B cell (primary cell): ENCODE measurements at regions not wholly inside any gene's neighbourhood (a gene's known extent, or its start where the extent isn't known, plus 50 kb on each side); places are given as distances from the start of the nearest gene placed in this dataset.

Experiments
- ATAC-seq: fragments of 200-7000 bp; cut with Tn5 transposase; one replicate; pipeline ENCODE4 v1.10.0; 2021; ENCODE audit warnings: low read depth, mild to moderate bottlenecking, moderate number of reproducible peaks, moderate library complexity
- CTCF ChIA-PET: fragments of 350-600 bp; sonication (Branson Sonifier 250); formaldehyde crosslinking; loops from one replicate; lab custom pipeline; 2021; ENCODE audit warnings: antibody characterized with exemption, inconsistent platforms; lab: Charles Lee
- POLR2A ChIA-PET: fragments of 350-600 bp; sonication (Branson Sonifier 250); formaldehyde crosslinking; loops from one replicate; lab custom pipeline; 2021; ENCODE audit warnings: antibody characterized with exemption; lab: Charles Lee
- DNase-seq: peaks from one replicate; pipeline ENCODE4 v3.0.0; 2013
- H2AFZ ChIP-seq: 2 replicates; pipeline ENCODE4 v1.6.1; 2012; ENCODE audit warnings: mild to moderate bottlenecking, low read depth, low read length; ENCODE audit not compliant: insufficient read depth, poor library complexity, severe bottlenecking
- H3K27ac ChIP-seq, 2 donors: 1 replicate in 1 of 2; 2 replicates in 1 of 2; pipeline ENCODE4 v1.5.1; 2012 to 2013; ENCODE audit warnings: low read length in 2 of 2, mild to moderate bottlenecking in 2 of 2, moderate library complexity in 1 of 2
- H3K27me3 ChIP-seq, 4 experiments: fragments of 200-600 bp in 1 of 4; sonication (generic) in 1 of 4; replicated peaks in 1 of 4; 1 replicate in 2 of 4; 2 replicates in 2 of 4; pipeline versions ENCODE4 v1.6.1 to v1.7.0; 2013 to 2016; ENCODE audit warnings: low read length in 3 of 4, mild to moderate bottlenecking in 2 of 4, mixed read lengths in 1 of 4, moderate library complexity in 1 of 4; ENCODE audit not compliant: insufficient read depth in 4 of 4, control insufficient read depth in 3 of 4; ENCODE audit errors: control extremely low read depth in 1 of 4
- H3K36me3 ChIP-seq, 2 experiments: replicated peaks in 1 of 2; 1 replicate in 1 of 2; 2 replicates in 1 of 2; pipeline versions ENCODE4 v1.6.1 to v1.7.1; 2013; ENCODE audit warnings: low read length in 1 of 2; ENCODE audit not compliant: insufficient read depth in 2 of 2, control insufficient read depth in 1 of 2; ENCODE audit errors: control extremely low read depth in 1 of 2, extremely low read depth in 1 of 2
- H3K4me1 ChIP-seq, 2 donors: fragments of 200-600 bp in 1 of 2; sonication (generic) in 1 of 2; 1 replicate in 1 of 2; 2 replicates in 1 of 2; pipeline versions ENCODE4 v1.5.1 to v1.6.1; 2013 to 2017; ENCODE audit warnings: low read length in 2 of 2; ENCODE audit not compliant: control insufficient read depth in 2 of 2, insufficient read depth in 2 of 2
- H3K4me2 ChIP-seq: replicated peaks from 2 replicates; pipeline ENCODE3; 2012; ENCODE audit warnings: mild to moderate bottlenecking, low read depth, low read length; ENCODE audit not compliant: poor library complexity, severe bottlenecking
- H3K4me3 ChIP-seq, 5 experiments: fragments of 200-600 bp in 1 of 5; sonication (generic) in 1 of 5; 1 replicate in 3 of 5; 2 replicates in 2 of 5; pipeline versions ENCODE4 v1.5.1 to v1.7.0; 2011 to 2016; ENCODE audit warnings: low read length in 4 of 5, mild to moderate bottlenecking in 4 of 5, low read depth in 2 of 5, control low read depth in 1 of 5, moderate library complexity in 1 of 5; ENCODE audit not compliant: insufficient read depth in 1 of 5; ENCODE audit errors: control extremely low read depth in 1 of 5, extremely low read depth in 1 of 5
- H3K79me2 ChIP-seq: fragments of 200-600 bp; sonication (generic); one replicate; pipeline ENCODE4 v1.6.0; 2016; ENCODE audit warnings: low read length; ENCODE audit not compliant: control insufficient read depth, insufficient read depth
- H3K9ac ChIP-seq: fragments of 200-600 bp; sonication (generic); 2 replicates; pipeline ENCODE4 v1.6.1; 2017; ENCODE audit warnings: mild to moderate bottlenecking, low read length, moderate library complexity
- H3K9me3 ChIP-seq, 3 donors: one replicate each; pipeline versions ENCODE4 v1.6.1 to v1.7.1; 2013; ENCODE audit warnings: low read length in 2 of 3; ENCODE audit not compliant: control insufficient read depth in 2 of 3, insufficient read depth in 1 of 3; ENCODE audit errors: control extremely low read depth in 1 of 3
- H4K20me1 ChIP-seq: 2 replicates; pipeline ENCODE4 v1.6.0; 2012; ENCODE audit warnings: mild to moderate bottlenecking, low read length; ENCODE audit not compliant: insufficient read depth, control insufficient read depth, poor library complexity, severe bottlenecking
- H3K27ac Mint-ChIP-seq: one replicate; pipeline ENCODE4 v1.8.0; 2021; ENCODE audit warnings: mixed read lengths
- H3K27me3 Mint-ChIP-seq: one replicate; pipeline ENCODE4 v1.8.0; 2021; ENCODE audit warnings: mixed read lengths
- H3K4me1 Mint-ChIP-seq: one replicate; pipeline ENCODE4 v1.8.0; 2021; ENCODE audit warnings: mixed read lengths
- H3K4me3 Mint-ChIP-seq: one replicate; pipeline ENCODE4 v1.8.0; 2021; ENCODE audit warnings: mixed read lengths
- H3K9me3 Mint-ChIP-seq: one replicate; pipeline ENCODE4 v1.8.0; 2022; ENCODE audit warnings: mixed read lengths; ENCODE audit not compliant: insufficient read depth
- CTCF ChIP-seq: fragments of 200-600 bp; IDR thresholded peaks from one replicate; pipeline ENCODE4 v1.8.0; 2022; ENCODE audit warnings: antibody characterized with exemption, mild to moderate bottlenecking
- EZH2 ChIP-seq: IDR thresholded peaks from 2 replicates; pipeline ENCODE4 v1.6.1; 2012; ENCODE audit warnings: borderline replicate concordance, low read depth, mild to moderate bottlenecking, moderate library complexity, low read length; ENCODE audit not compliant: insufficient read depth, poor library complexity, severe bottlenecking
- WGBS: methylation state at CpG from one replicate; pipeline ENCODE4 v1.1.5; 2013; ENCODE audit warnings: missing lambda C conversion rate; ENCODE audit not compliant: insufficient coverage; 5-methylcytosine and 5-hydroxymethylcytosine counted together
- intact Hi-C: fragments of 100-400 bp; cut with micrococcal nuclease; formaldehyde crosslinking; loops from one replicate; pipeline ENCODE4 v1.10.0; 2022

GRCh38 chr7:123271231-123271630 is 71.5 kb upstream of the SLC13A1 start:
- no peaks in the 10 kb centered on the region for H3K27me3 ChIP-seq
- ChIA-PET POLR2A (no interaction called here), CTCF (no interaction called here)
- no peak overlapping the region for H3K27ac ChIP-seq
- Mint-ChIP-seq H3K27ac (no peak overlapping the region), H3K4me1 (no peaks in the 10 kb centered on the region), H3K27me3 (no peaks in the 10 kb centered on the region), H3K9me3 (peaks cover 3% of the 10 kb centered on the region), H3K4me3 (no peak overlapping the region)
- DNase-seq (no peak), ATAC-seq (no peak)
- H4K20me1 ChIP-seq, result no peaks in the 10 kb centered on the region
- H3K9me3 ChIP-seq, result no peaks in the 10 kb centered on the region
- H3K79me2 ChIP-seq, result no peaks in the 10 kb centered on the region
- no peaks in the 10 kb centered on the region for H3K4me1 ChIP-seq
- no peak overlapping the region for H3K4me2 ChIP-seq
- no peak overlapping the region for H2AFZ ChIP-seq
- WGBS, result 83% methylated on average over 1 of the region's 3 CpGs
- H3K36me3 ChIP-seq, result no peaks in the 10 kb centered on the region
- TF ChIP-seq CTCF (no peak), EZH2 (no peak)
- intact Hi-C loops, result no loop called here
- no peak overlapping the region for H3K4me3 ChIP-seq
- H3K9ac ChIP-seq, result no peak overlapping the region

GRCh38 chr7:123270570-123270969 is 70.8 kb upstream of the SLC13A1 start:
- H3K27ac Mint-ChIP-seq, result no peak overlapping the region
- CTCF ChIA-PET, result no interaction called here
- no peak overlapping the region for H3K4me3 Mint-ChIP-seq

More at GRCh38 chr7:123270570-123270969, 70.8 kb upstream of the SLC13A1 start:
- H3K27ac ChIP-seq, result no peak overlapping the region
- H3K9me3 ChIP-seq, result no peaks in the 10 kb centered on the region
- H3K36me3 ChIP-seq, result no peaks in the 10 kb centered on the region
- no CpG with 5 or more reads among the region's 1 CpG for WGBS
- TF ChIP-seq CTCF, result no peak
- ATAC-seq (no peak), DNase-seq (no peak)
- H2AFZ ChIP-seq, result no peak overlapping the region
- H4K20me1 ChIP-seq, result no peaks in the 10 kb centered on the region
- POLR2A ChIA-PET, result no interaction called here
- no peaks in the 10 kb centered on the region for H3K27me3 ChIP-seq
- H3K4me1 ChIP-seq, result no peaks in the 10 kb centered on the region
- Mint-ChIP-seq H3K9me3 (peaks cover 3% of the 10 kb centered on the region), H3K4me1 (no peaks in the 10 kb centered on the region), H3K27me3 (no peaks in the 10 kb centered on the region)
- intact Hi-C loops, result no loop called here
- no peak overlapping the region for H3K9ac ChIP-seq
- H3K4me3 ChIP-seq, result no peak overlapping the region
- no peak overlapping the region for H3K4me2 ChIP-seq
- no peaks in the 10 kb centered on the region for H3K79me2 ChIP-seq
